ENCODE measurements at regions not wholly inside any gene's neighbourhood (a gene's known extent, or its start where the extent isn't known, plus 50 kb on each side); places are given as distances from the start of the nearest gene placed in this dataset.

DNA sequence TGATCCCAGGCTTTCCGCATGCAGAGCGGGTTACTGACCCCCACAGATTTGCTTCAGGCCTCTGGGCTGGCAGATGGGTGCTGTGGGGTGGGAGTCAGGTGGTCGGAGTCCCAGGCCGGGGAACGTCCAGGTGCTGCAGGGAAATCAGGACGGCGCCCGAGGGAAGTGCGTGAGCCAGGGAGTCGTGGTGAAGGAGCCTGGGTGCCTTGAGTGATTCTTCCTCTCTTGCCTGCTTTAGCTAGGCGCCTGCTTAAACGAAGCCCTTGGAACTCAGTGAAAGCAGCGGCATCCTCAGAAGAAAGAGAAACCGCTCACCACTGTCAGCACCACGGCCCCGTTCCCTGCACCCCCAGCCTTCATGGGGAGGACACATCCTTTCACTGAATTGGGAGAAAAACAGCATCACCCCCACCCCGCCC is 455.6 kb downstream of the BRD1 start:
- TF ChIP-seq, protein P1, sequence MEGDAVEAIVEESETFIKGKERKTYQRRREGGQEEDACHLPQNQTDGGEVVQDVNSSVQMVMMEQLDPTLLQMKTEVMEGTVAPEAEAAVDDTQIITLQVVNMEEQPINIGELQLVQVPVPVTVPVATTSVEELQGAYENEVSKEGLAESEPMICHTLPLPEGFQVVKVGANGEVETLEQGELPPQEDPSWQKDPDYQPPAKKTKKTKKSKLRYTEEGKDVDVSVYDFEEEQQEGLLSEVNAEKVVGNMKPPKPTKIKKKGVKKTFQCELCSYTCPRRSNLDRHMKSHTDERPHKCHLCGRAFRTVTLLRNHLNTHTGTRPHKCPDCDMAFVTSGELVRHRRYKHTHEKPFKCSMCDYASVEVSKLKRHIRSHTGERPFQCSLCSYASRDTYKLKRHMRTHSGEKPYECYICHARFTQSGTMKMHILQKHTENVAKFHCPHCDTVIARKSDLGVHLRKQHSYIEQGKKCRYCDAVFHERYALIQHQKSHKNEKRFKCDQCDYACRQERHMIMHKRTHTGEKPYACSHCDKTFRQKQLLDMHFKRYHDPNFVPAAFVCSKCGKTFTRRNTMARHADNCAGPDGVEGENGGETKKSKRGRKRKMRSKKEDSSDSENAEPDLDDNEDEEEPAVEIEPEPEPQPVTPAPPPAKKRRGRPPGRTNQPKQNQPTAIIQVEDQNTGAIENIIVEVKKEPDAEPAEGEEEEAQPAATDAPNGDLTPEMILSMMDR (IDR thresholded peaks at IDR 0.05; ENCODE audit: insufficient read depth, low read length), result no peak
- no peak for TF ChIP-seq GABPA (IDR thresholded peaks at IDR 0.05; ENCODE audit: low read depth)

Data from HL-60 (cell line).